22Rv1 (cell line): ENCODE measurements at regions not wholly inside any gene's neighbourhood (a gene's known extent, or its start where the extent isn't known, plus 50 kb on each side); places are given as distances from the start of the nearest gene placed in this dataset.

Source experiments
- CTCF ChIP-seq: fragments of 450-650 bp; IDR thresholded peaks from 2 replicates; pipeline ENCODE4 v1.5.1; 2017; ENCODE audit warnings: mild to moderate bottlenecking
- ZFX ChIP-seq: fragments of 450-650 bp; IDR thresholded peaks from 2 replicates; pipeline ENCODE4 v1.6.1; 2017; ENCODE audit warnings: antibody characterized with exemption, borderline replicate concordance

- TF ChIP-seq CTCF: no peak
- TF ChIP-seq ZFX: no peak
Measured at GRCh38 chr13:103386341-103386740, 320.1 kb upstream of the SLC10A2 start.
